Astrocyte (in vitro differentiated cells and primary cell): ENCODE measurements at regions not wholly inside any gene's neighbourhood (a gene's known extent, or its start where the extent isn't known, plus 50 kb on each side); places are given as distances from the start of the nearest gene placed in this dataset.

Experiments used
- EZH2 ChIP-seq: IDR thresholded peaks from 2 replicates; pipeline ENCODE4 v1.6.1; 2012; ENCODE audit warnings: mild to moderate bottlenecking, low read length, inconsistent platforms; ENCODE audit not compliant: insufficient read depth
- TF ChIP-seq, protein P1 (sequence below): IDR thresholded peaks from 2 replicates; pipeline ENCODE4 v1.5.1; 2011; ENCODE audit warnings: low read depth, mild to moderate bottlenecking, inconsistent platforms, low read length, moderate library complexity; ENCODE audit not compliant: insufficient read depth

DNA sequence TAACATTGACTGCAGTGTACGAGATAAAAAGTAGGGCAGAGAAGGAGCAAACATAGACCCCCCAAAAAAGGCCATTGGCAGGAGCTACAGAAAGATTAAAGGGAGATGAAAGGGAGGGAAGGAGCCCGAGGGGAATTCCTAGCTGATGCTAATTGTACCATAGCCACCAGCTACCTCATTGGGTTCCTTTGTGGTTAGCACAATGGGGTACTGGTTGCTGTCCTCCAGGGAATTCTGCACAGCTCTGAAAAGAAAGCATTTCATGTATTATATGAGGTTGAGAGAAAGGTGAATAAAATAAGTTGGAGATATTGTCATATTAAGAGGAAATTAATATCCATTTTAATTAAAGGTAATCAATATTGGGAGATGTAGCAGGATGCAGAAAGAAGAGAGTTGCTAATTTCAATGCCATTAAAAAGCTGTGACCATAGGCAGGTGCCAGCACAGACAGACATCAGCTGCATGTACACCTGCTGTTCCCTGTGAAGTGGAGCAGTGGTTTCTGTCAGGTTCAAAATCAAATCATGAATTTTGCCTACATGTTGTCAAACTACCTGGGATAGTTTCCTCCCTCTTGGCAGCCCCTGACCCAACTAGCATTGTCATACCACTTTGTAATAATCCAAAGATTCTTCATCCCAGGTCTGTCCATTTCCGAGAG, 185.4 kb upstream of the DLGAP1 start:
- TF ChIP-seq, protein P1, sequence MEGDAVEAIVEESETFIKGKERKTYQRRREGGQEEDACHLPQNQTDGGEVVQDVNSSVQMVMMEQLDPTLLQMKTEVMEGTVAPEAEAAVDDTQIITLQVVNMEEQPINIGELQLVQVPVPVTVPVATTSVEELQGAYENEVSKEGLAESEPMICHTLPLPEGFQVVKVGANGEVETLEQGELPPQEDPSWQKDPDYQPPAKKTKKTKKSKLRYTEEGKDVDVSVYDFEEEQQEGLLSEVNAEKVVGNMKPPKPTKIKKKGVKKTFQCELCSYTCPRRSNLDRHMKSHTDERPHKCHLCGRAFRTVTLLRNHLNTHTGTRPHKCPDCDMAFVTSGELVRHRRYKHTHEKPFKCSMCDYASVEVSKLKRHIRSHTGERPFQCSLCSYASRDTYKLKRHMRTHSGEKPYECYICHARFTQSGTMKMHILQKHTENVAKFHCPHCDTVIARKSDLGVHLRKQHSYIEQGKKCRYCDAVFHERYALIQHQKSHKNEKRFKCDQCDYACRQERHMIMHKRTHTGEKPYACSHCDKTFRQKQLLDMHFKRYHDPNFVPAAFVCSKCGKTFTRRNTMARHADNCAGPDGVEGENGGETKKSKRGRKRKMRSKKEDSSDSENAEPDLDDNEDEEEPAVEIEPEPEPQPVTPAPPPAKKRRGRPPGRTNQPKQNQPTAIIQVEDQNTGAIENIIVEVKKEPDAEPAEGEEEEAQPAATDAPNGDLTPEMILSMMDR: no peak
- no peak for TF ChIP-seq EZH2
